Stimulated activated CD8-positive, alpha-beta memory T cell treated with anti-CD3 and anti-CD28 coated beads, Interleukin-15, amount 100 ng/mL, for 48 hours (primary cell): ENCODE measurements at regions not wholly inside any gene's neighbourhood (a gene's known extent, or its start where the extent isn't known, plus 50 kb on each side); places are given as distances from the start of the nearest gene placed in this dataset.

Source experiments
- DNase-seq, 2 donors: peaks; one replicate each; pipeline ENCODE4 v3.0.0-alpha.2; 2020; ENCODE audit warnings: low read depth in 2 of 2

GRCh38 chr10:78186572-78186971, 152.9 kb downstream of the RPS24 start:
- no peak for DNase-seq

GRCh38 chr10:78187371-78187770, 153.7 kb downstream of the RPS24 start:
- no peak for DNase-seq

DNA sequence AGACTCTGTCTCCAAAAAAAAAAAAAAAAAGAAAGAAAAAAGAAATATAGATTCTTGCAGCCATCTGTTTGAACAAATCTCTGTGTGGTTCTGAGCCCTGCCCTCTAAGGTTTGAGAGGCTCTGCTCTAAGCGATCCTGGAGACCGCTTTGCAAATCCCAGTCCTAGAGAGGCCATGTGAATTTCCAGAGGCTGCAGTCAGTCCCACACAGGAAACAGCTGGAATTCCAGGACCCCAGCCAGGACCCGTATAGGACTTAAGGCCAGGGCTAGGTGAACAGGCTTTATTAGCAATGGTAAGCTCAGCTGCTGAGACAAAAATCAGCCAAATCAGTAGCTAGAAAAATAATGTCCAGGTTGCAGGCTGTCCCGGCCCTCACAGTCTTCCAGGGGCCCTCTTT, 154.8 kb downstream of the RPS24 start:
- no peak for DNase-seq

DNA sequence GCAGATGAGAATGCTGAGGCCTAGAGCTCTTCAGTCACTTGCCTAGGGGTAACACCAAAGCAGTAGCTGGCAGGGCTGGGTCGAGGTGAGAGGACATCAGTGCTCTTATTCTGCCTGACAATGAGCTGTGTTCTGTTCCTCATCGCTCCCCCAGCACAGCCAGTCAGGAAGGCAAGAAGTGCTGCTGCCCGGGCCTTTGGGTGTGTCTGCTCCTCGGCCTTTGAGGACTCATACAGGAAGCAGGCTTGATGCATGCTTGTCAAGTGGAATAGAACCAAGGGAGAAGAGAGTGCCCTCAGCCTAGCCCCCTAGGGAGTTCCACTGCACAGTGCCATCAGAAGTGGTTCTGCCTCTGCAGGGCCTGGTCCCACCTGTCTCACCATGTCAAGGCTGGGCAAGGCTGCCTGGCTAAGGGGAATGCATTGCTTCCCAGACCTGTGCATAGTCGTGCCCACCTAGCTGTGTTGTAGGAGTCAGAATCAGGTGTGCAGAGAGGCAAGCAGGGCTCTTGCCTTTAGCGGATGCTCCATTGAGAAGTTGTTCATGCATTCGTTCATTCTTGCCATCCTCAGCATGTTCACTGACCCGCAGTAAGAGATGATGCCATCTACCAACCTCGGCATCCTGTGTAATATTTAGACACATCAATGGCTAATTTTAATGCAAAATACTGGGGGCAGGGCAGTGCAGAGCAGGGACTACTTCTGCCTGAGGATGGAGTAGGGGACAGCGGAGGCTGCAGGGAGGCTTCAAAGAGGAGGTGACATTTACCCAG, 156.6 kb downstream of the RPS24 start:
- DNase-seq: no peak

GRCh38 chr10:78191301-78191700, 157.6 kb downstream of the RPS24 start:
- no peak for DNase-seq

GRCh38 chr10:78193189-78193588, 159.5 kb downstream of the RPS24 start:
- no peak for DNase-seq

DNA sequence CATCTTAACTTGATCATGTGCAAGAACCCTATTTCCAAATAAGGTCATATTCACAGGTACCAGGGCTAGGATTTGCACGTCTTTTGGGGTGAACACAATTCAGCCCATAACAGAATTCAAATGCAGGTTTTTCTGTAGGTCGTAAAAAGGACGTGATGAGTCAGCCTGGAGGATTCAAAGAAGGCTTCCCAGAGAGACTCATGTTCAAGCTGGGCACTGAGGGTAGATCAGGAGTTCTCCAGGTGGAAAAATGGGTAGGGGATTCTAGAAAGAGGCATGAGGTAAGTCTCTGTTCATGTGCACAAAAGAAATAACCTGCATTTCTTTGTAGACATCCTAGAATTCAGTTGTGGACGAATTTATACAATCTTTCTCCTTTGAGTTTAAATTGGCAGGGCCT, 160.4 kb downstream of the RPS24 start:
- DNase-seq: no peak

GRCh38 chr10:78194539-78195402, 161.1 kb downstream of the RPS24 start:
- no peak for DNase-seq

- no peak for DNase-seq
These were observed 162.7 kb downstream of the RPS24 start for GRCh38 chr10:78196396-78196795.

DNA sequence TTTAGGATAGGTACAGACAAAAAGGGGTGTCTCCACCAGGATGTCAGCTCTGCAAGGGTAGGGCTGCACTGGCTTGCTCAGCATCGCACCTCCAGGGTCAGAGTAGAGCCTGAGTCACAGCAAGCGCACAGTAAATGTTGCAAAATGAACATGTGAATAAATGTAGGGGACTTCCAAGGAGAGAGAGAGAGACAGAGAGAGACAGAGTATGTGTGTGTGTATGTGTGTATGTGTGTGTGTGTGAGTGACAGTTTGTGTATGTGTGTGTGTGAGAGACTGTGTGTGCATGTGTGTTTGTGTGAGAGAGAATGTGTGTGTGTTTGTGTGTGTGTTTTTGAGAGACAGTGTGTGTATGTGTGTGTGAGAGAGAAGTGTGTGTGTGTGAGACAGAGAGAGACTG, 163.3 kb downstream of the RPS24 start:
- DNase-seq: no peak

- DNase-seq: no peak
These were observed 164.1 kb downstream of the RPS24 start for GRCh38 chr10:78197628-78198272.

- DNase-seq: no peak
These were observed 165.5 kb downstream of the RPS24 start for GRCh38 chr10:78199005-78199725.

DNA sequence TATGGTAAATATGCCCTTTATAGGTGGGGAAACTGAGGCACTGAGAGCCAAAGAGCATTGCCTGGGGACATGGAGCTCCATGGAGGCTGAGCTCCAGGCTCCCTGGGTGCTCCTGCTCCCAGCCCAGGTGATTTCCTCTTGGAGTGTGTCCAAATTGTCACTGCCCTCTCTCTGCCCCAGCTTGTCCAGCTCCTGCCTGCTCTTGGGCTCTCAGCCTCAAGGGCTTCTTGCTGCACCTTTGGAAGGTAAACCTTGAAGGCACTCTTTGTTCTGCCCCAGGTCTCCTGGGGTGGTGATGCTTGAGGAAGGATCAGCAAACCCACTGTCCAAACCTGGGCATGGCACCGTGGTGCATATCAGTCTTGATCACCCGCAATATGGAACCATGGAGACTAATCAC, 166.1 kb downstream of the RPS24 start:
- DNase-seq: no peak

DNA sequence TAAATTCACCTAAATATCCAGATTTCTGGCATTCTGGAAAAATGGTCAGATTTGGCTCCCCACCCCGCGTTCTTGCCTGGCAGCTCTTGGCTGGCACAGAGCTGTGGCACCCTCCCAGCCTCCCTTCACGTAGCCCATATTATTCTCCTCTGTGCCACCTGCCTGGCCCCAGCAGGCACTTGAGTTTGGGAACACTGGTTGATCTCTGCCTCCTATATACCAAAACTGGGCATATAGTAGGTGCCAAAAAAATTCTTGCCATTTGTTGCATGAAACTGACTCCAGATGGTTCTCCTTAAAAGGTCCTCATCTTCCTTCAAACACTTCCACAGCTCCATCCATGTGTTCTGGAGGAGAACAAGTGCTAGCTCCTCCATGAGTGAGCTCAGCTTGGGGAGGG, 167.0 kb downstream of the RPS24 start:
- DNase-seq: no peak

DNA sequence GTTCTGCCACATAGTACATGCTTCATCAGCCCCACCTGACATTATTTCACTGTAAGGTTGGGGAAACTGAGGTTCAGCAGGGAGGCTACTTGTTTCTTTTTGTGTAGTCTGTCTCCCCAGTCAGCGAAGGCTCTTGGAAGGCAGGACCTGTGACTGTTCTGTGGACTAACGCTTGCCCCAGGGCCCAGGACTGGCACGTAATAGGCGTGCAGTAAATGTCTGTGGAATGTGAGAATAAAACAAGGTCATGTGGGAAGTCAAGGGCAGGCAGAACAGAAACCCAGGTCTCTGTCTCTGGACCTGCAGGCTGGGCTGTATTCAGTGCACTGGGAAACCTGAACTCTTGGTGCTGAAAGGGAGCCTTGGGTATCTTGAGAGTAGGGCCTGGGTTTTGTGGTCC, 168.7 kb downstream of the RPS24 start:
- DNase-seq: no peak

GRCh38 chr10:78203915-78204818, 170.5 kb downstream of the RPS24 start:
- no peak for DNase-seq

- DNase-seq: no peak
These were observed 171.9 kb downstream of the RPS24 start for GRCh38 chr10:78205457-78206016.

DNA sequence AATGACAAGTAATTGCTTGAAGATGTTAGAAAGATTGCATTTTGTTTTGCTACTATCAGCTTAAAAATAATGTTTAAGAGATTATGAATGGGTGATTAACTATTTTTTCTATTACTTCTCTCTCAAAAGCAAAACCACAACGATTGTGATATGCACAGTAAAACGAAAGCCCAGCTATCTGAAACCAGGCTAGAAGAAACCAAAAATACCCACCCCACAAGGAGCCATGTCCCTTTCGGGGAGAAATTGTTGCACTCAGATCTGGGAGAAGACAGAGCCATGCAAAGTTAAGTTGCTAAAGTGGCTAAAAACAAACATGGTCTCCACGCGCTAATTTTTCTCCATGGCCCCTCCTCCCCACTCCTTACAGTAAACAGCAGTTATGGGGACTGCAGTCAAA, 173.6 kb downstream of the RPS24 start:
- no peak for DNase-seq

DNA sequence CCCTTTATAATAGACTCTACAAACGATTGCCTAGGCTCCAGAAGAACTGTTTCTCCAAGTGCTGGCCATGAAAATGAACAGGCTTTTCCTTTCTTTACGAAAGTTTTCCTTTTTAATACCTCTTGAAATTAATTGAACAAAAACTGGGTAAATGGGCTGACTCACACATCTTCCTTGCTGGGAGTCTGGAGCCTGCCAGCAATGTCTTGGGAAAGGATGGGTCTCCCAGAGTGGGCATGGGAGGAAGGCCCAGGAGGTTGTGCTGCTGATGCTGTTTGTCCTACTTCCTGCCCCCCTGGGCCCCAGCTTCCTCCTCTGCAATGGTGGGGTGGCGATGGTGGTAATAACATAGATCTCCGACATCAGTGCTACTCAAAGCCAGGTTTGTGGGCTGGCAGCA, 174.1 kb downstream of the RPS24 start:
- no peak for DNase-seq

- DNase-seq: no peak
These were observed 176.3 kb downstream of the RPS24 start for GRCh38 chr10:78209970-78210369.

- no peak for DNase-seq
These were observed 176.9 kb downstream of the RPS24 start for GRCh38 chr10:78210548-78210947.
